ENCODE measurements at regions not wholly inside any gene's neighbourhood (a gene's known extent, or its start where the extent isn't known, plus 50 kb on each side); places are given as distances from the start of the nearest gene placed in this dataset.

DNA sequence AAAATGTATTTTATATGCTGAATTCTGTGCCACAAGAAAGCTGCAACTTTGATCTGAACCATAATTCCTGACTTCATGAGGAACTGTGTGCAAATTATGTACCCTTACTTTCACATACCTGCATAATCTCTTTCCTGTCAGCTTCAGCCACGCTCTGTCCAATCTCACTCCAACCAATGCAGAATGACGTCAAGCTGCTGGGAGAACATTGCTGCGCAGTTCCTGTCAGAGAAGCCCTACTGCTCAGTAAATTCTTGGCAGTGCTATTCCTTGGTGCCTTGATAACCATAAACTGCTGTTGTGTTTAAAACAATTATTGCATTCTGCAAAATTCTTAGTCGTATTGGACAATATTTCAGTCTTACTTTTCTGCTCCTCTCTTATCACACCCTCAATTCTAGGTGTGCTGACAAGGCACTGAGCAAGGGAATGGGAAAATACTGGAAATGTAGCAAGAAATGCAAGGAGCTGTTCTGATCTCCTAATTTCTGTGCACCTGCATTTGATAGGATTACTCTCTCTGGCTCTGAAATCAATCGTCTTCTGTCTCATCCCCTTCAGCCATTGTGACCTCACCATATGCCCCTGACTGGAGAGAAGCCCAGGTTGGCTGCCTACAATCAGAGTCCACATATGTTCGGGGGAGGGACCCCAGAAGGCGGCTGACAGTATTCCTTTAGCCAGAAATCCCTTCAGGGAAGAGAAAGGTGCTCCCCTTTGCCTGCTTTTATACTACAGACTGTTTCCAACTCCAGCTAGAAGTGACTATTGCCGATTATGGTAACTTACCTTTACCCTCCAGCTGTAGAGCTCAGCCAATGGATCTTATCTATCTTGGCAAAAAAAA, 274.9 kb upstream of the NOVA1 start:
- no peak for ATAC-seq (ENCODE audit: low read depth)
- Histone ChIP-seq H3K4me1 (ENCODE audit: control insufficient read depth in 2 of 2, insufficient read depth in 2 of 2, low read length in 2 of 2) (no peaks in the 10 kb centered on the region), H4K20me1 (ENCODE audit: control insufficient read depth, insufficient read depth, low read length, poor library complexity, severe bottlenecking) (no peaks in the 10 kb centered on the region), H3K27me3 (replicated peaks in 1 of 4; ENCODE audit: control extremely low read depth in 1 of 4, control insufficient read depth in 3 of 4, insufficient read depth in 4 of 4, low read length in 3 of 4) (no peaks in the 10 kb centered on the region), H3K4me2 (replicated peaks; ENCODE audit: low read depth, low read length, poor library complexity, severe bottlenecking) (no peak overlapping the region), H3K9me3 (ENCODE audit: control extremely low read depth in 1 of 3, control insufficient read depth in 2 of 3, insufficient read depth in 1 of 3, low read length in 2 of 3) (no peaks in the 10 kb centered on the region), H3K9ac (ENCODE audit: low read length) (no peak overlapping the region), H2AFZ (ENCODE audit: insufficient read depth, low read depth, low read length, poor library complexity, severe bottlenecking) (no peak overlapping the region), H3K27ac (ENCODE audit: low read length in 2 of 2) (no peak overlapping the region), H3K36me3 (replicated peaks in 1 of 2; ENCODE audit: control extremely low read depth in 1 of 2, control insufficient read depth in 1 of 2, extremely low read depth in 1 of 2, insufficient read depth in 2 of 2, low read length in 1 of 2) (no peaks in the 10 kb centered on the region), H3K79me2 (ENCODE audit: control insufficient read depth, insufficient read depth, low read length) (no peaks in the 10 kb centered on the region), H3K4me3 (ENCODE audit: control extremely low read depth in 1 of 5, extremely low read depth in 1 of 5, insufficient read depth in 1 of 5, low read depth in 2 of 5, low read length in 4 of 5) (no peak overlapping the region)
- POLR2A ChIA-PET: no interaction called here
- Mint-ChIP-seq H3K4me3 (no peak overlapping the region), H3K27me3 (no peaks in the 10 kb centered on the region), H3K4me1 (no peaks in the 10 kb centered on the region), H3K27ac (no peak overlapping the region), H3K9me3 (ENCODE audit: insufficient read depth) (peaks cover 2% of the 10 kb centered on the region)
- DNase-seq: no peak
- no peak for TF ChIP-seq EZH2 (IDR thresholded peaks at IDR 0.05; ENCODE audit: borderline replicate concordance, insufficient read depth, low read depth, low read length, poor library complexity, severe bottlenecking)
- TF ChIP-seq, protein P1, sequence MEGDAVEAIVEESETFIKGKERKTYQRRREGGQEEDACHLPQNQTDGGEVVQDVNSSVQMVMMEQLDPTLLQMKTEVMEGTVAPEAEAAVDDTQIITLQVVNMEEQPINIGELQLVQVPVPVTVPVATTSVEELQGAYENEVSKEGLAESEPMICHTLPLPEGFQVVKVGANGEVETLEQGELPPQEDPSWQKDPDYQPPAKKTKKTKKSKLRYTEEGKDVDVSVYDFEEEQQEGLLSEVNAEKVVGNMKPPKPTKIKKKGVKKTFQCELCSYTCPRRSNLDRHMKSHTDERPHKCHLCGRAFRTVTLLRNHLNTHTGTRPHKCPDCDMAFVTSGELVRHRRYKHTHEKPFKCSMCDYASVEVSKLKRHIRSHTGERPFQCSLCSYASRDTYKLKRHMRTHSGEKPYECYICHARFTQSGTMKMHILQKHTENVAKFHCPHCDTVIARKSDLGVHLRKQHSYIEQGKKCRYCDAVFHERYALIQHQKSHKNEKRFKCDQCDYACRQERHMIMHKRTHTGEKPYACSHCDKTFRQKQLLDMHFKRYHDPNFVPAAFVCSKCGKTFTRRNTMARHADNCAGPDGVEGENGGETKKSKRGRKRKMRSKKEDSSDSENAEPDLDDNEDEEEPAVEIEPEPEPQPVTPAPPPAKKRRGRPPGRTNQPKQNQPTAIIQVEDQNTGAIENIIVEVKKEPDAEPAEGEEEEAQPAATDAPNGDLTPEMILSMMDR (IDR thresholded peaks at IDR 0.05): no peak
- 72% methylated on average over 7 of the region's 8 CpGs for WGBS (ENCODE audit: insufficient coverage)
- CTCF ChIA-PET: no interaction called here
- intact Hi-C loops (cut with micrococcal nuclease): no loop called here

DNA sequence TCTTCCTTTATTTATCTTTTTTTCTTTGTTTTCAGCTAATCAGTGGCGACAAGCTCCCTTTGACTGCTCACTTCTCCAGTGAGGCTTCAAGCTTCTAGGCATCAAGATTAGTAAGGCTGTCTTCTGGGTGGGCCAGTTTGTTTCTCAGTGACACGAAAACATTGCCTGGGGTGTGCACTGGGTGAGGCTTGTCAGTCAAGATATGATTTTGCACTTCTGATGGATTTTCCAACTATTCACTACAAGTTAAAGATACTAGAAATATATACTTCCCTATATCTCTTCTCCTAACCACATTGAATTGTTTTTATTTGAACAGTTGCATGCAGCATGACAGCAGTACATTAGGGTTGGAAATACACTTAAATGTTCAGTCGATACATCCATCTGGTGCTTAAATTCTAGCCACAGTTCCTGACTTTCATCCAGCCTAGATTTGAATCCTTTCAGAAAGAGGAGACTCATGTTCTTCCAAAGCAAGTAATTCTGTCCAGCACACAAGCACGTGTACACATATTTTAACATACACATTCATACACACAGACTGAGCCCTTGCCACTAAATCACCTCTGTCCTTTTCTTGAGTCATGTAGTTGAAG, 275.6 kb upstream of the NOVA1 start:
- H3K27ac Mint-ChIP-seq: no peak overlapping the region
- no peak for ATAC-seq (ENCODE audit: low read depth)
- no peaks in the 10 kb centered on the region for H3K4me1 Mint-ChIP-seq
- H3K9ac ChIP-seq (ENCODE audit: low read length): no peak overlapping the region
- H3K9me3 Mint-ChIP-seq (ENCODE audit: insufficient read depth): peaks cover 2% of the 10 kb centered on the region
- DNase-seq: no peak
- no peaks in the 10 kb centered on the region for H3K27me3 ChIP-seq (replicated peaks in 1 of 4; ENCODE audit: control extremely low read depth in 1 of 4, control insufficient read depth in 3 of 4, insufficient read depth in 4 of 4, low read length in 3 of 4)
- H3K4me1 ChIP-seq (ENCODE audit: control insufficient read depth in 2 of 2, insufficient read depth in 2 of 2, low read length in 2 of 2): no peaks in the 10 kb centered on the region
- H3K4me3 Mint-ChIP-seq: no peak overlapping the region
- H3K4me2 ChIP-seq (replicated peaks; ENCODE audit: low read depth, low read length, poor library complexity, severe bottlenecking): no peak overlapping the region
- H3K4me3 ChIP-seq (ENCODE audit: control extremely low read depth in 1 of 5, extremely low read depth in 1 of 5, insufficient read depth in 1 of 5, low read depth in 2 of 5, low read length in 4 of 5): no peak overlapping the region
- H4K20me1 ChIP-seq (ENCODE audit: control insufficient read depth, insufficient read depth, low read length, poor library complexity, severe bottlenecking): no peaks in the 10 kb centered on the region
- intact Hi-C loops (cut with micrococcal nuclease): no loop called here
- H3K9me3 ChIP-seq (ENCODE audit: control extremely low read depth in 1 of 3, control insufficient read depth in 2 of 3, insufficient read depth in 1 of 3, low read length in 2 of 3): no peaks in the 10 kb centered on the region
- TF ChIP-seq EZH2 (IDR thresholded peaks at IDR 0.05; ENCODE audit: borderline replicate concordance, insufficient read depth, low read depth, low read length, poor library complexity, severe bottlenecking): no peak
- TF ChIP-seq, protein P1 (IDR thresholded peaks at IDR 0.05): no peak
- no peaks in the 10 kb centered on the region for H3K36me3 ChIP-seq (replicated peaks in 1 of 2; ENCODE audit: control extremely low read depth in 1 of 2, control insufficient read depth in 1 of 2, extremely low read depth in 1 of 2, insufficient read depth in 2 of 2, low read length in 1 of 2)
- H3K27ac ChIP-seq (ENCODE audit: low read length in 2 of 2): no peak overlapping the region
- ChIA-PET POLR2A (no interaction called here), CTCF (no interaction called here)
- no peaks in the 10 kb centered on the region for H3K27me3 Mint-ChIP-seq
- 75% methylated on average over 2 of the region's 4 CpGs for WGBS (ENCODE audit: insufficient coverage)
- H3K79me2 ChIP-seq (ENCODE audit: control insufficient read depth, insufficient read depth, low read length): no peaks in the 10 kb centered on the region
- no peak overlapping the region for H2AFZ ChIP-seq (ENCODE audit: insufficient read depth, low read depth, low read length, poor library complexity, severe bottlenecking)
